SKM-1 treated with dmso at 0.1 percent for 144 hours (cell line): ENCODE measurements at regions not wholly inside any gene's neighbourhood (a gene's known extent, or its start where the extent isn't known, plus 50 kb on each side); places are given as distances from the start of the nearest gene placed in this dataset.

Experiments
- DNase-seq: peaks from one replicate; lab custom pipeline; 2025; ENCODE audit not compliant: unreplicated experiment; lab: John Stamatoyannopoulos, UW

GRCh38 chr3:146313031-146313745 is 62.3 kb upstream of the PLSCR4 start:
- no peak for DNase-seq

- DNase-seq = no peak
These were observed 57.8 kb upstream of the PLSCR4 start for GRCh38 chr3:146308682-146309081.

- no peak for DNase-seq
These were observed 57.3 kb upstream of the PLSCR4 start for GRCh38 chr3:146308222-146308621.

- DNase-seq = no peak
These were observed 56.5 kb upstream of the PLSCR4 start for GRCh38 chr3:146307456-146307725.

GRCh38 chr3:146306656-146307455 is 56.0 kb upstream of the PLSCR4 start:
- no peak for DNase-seq

- DNase-seq = no peak
These were observed 55.0 kb upstream of the PLSCR4 start for GRCh38 chr3:146305808-146306423.

- DNase-seq = no peak
These were observed 49.9 kb upstream of the PLSCR4 start for GRCh38 chr3:146300768-146301167.
